Liver (tissue), 7 donors: ENCODE measurements at regions not wholly inside any gene's neighbourhood (a gene's known extent, or its start where the extent isn't known, plus 50 kb on each side); places are given as distances from the start of the nearest gene placed in this dataset.

Experiments used
- DNase-seq: peaks from one replicate; pipeline ENCODE4 v3.0.0-alpha.2; 2017; ENCODE audit warnings: low spot score
- H3K27ac ChIP-seq, 2 donors: one replicate each; pipeline ENCODE4 v1.7.0; 2013; ENCODE audit warnings: inconsistent platforms in 2 of 2, low read length in 2 of 2, control low read depth in 1 of 2, low read depth in 1 of 2, mild to moderate bottlenecking in 1 of 2
- H3K27me3 ChIP-seq, 4 donors: one replicate each; pipeline versions ENCODE4 v1.6.1 to v1.7.0; 2013; ENCODE audit warnings: low read length in 3 of 4, inconsistent platforms in 1 of 4, mild to moderate bottlenecking in 1 of 4, moderate library complexity in 1 of 4; ENCODE audit not compliant: control insufficient read depth in 4 of 4, insufficient read depth in 4 of 4
- H3K36me3 ChIP-seq, 4 donors: one replicate each; pipeline versions ENCODE4 v1.6.1 to v1.7.0; 2013; ENCODE audit warnings: low read length in 3 of 4, mild to moderate bottlenecking in 3 of 4, low read depth in 1 of 4, moderate library complexity in 1 of 4; ENCODE audit not compliant: control insufficient read depth in 4 of 4, insufficient read depth in 3 of 4
- H3K4me1 ChIP-seq, 4 donors: one replicate each; pipeline versions ENCODE4 v1.6.1 to v1.7.0; 2013; ENCODE audit warnings: low read length in 3 of 4, mild to moderate bottlenecking in 3 of 4, moderate library complexity in 1 of 4; ENCODE audit not compliant: control insufficient read depth in 4 of 4, insufficient read depth in 4 of 4
- H3K4me3 ChIP-seq, 3 donors: one replicate each; pipeline versions ENCODE4 v1.6.1 to v1.7.0; 2013; ENCODE audit warnings: low read length in 3 of 3, control low read depth in 1 of 3, low read depth in 1 of 3, mild to moderate bottlenecking in 1 of 3
- H3K9ac ChIP-seq, 2 donors: one replicate each; pipeline ENCODE4 v1.7.0; 2013; ENCODE audit warnings: low read length in 2 of 2, mild to moderate bottlenecking in 2 of 2, moderate library complexity in 2 of 2, control low read depth in 1 of 2, low read depth in 1 of 2
- H3K9me3 ChIP-seq, 4 donors: one replicate each; pipeline versions ENCODE4 v1.6.1 to v1.7.0; 2013; ENCODE audit warnings: low read length in 3 of 4; ENCODE audit not compliant: control insufficient read depth in 4 of 4
- ATF3 ChIP-seq: IDR thresholded peaks from 2 replicates; pipeline ENCODE4 v1.6.1; 2016; ENCODE audit warnings: antibody characterized with exemption
- EGR1 ChIP-seq, 2 donors: IDR thresholded peaks; 2 replicates each; pipeline ENCODE4 v1.6.1; 2016 to 2018; ENCODE audit warnings: antibody characterized with exemption in 2 of 2, low read depth in 2 of 2
- FOXA1 ChIP-seq: IDR thresholded peaks from 2 replicates; pipeline ENCODE4 v1.6.1; 2016; ENCODE audit warnings: antibody characterized with exemption
- FOXA2 ChIP-seq: IDR thresholded peaks from 2 replicates; pipeline ENCODE4 v1.6.1; 2016; ENCODE audit warnings: antibody characterized with exemption
- GABPA ChIP-seq, 2 donors: IDR thresholded peaks in 1 of 2; conservative IDR thresholded peaks in 1 of 2; 2 replicates each; pipeline ENCODE4 v1.6.1; 2016; ENCODE audit warnings: antibody characterized with exemption in 2 of 2, mild to moderate bottlenecking in 1 of 2, moderate library complexity in 1 of 2
- HNF4A ChIP-seq, 2 donors: conservative IDR thresholded peaks; 2 replicates each; pipeline ENCODE4 v1.6.1; 2016; ENCODE audit warnings: antibody characterized with exemption in 2 of 2, mild to moderate bottlenecking in 2 of 2
- HNF4G ChIP-seq: IDR thresholded peaks from 2 replicates; pipeline ENCODE4 v1.6.1; 2016; ENCODE audit warnings: antibody characterized with exemption
- JUND ChIP-seq, 2 donors: IDR thresholded peaks; 2 replicates each; pipeline ENCODE4 v1.6.1; 2016; ENCODE audit warnings: antibody characterized with exemption in 2 of 2
- MAX ChIP-seq: IDR thresholded peaks from 2 replicates; pipeline ENCODE4 v1.6.1; 2016; ENCODE audit warnings: antibody characterized with exemption
- NR2F2 ChIP-seq: IDR thresholded peaks from 2 replicates; pipeline ENCODE4 v1.6.1; 2016; ENCODE audit warnings: antibody characterized with exemption
- RAD21 ChIP-seq, 2 donors: IDR thresholded peaks; 2 replicates each; pipeline ENCODE4 v1.6.1; 2016; ENCODE audit warnings: antibody characterized with exemption in 2 of 2, mild to moderate bottlenecking in 2 of 2
- REST ChIP-seq: IDR thresholded peaks from 2 replicates; pipeline ENCODE4 v1.6.1; 2016; ENCODE audit warnings: antibody characterized with exemption, mild to moderate bottlenecking
- RXRA ChIP-seq, 2 donors: IDR thresholded peaks; 2 replicates each; pipeline ENCODE4 v1.6.1; 2017 to 2018; ENCODE audit warnings: antibody characterized with exemption in 2 of 2, mild to moderate bottlenecking in 1 of 2
- SP1 ChIP-seq: IDR thresholded peaks from 2 replicates; pipeline ENCODE4 v1.6.1; 2018; ENCODE audit warnings: antibody characterized with exemption, mild to moderate bottlenecking
- TAF1 ChIP-seq: conservative IDR thresholded peaks from 2 replicates; pipeline ENCODE4 v1.6.1; 2016; ENCODE audit warnings: antibody characterized with exemption, mild to moderate bottlenecking
- YY1 ChIP-seq: IDR thresholded peaks from 2 replicates; pipeline ENCODE4 v1.6.1; 2016; ENCODE audit warnings: antibody characterized with exemption, mild to moderate bottlenecking
- ZBTB33 ChIP-seq: IDR thresholded peaks from 2 replicates; pipeline ENCODE4 v1.6.1; 2016; ENCODE audit warnings: antibody characterized with exemption
- WGBS: extraction: QIAGEN DNeasy Blood & Tissue Kit; methylation state at CpG from one replicate; pipeline ENCODE4 v1.1.7; 2013; 5-methylcytosine and 5-hydroxymethylcytosine counted together
- donor health status: healthy.
- donor health status: healthy.
- donor health status: healthy.
- donor health status: healthy.

GRCh38 chr11:19603771-19604170 lies 108.9 kb upstream of the NAV2 start:
- TF ChIP-seq SP1: no peak
- no peak for TF ChIP-seq NR2F2
- TF ChIP-seq RAD21 (IDR thresholded peaks at IDR 0.05): no peak
- no peak for TF ChIP-seq RXRA (IDR thresholded peaks at IDR 0.05)
- TF ChIP-seq FOXA2: no peak
- no peak for TF ChIP-seq JUND (IDR thresholded peaks at IDR 0.05)
- Histone ChIP-seq H3K27ac (no peak overlapping the region), H3K27me3 (no peaks in the 10 kb centered on the region), H3K36me3 (no peaks in the 10 kb centered on the region), H3K9ac (no peak overlapping the region), H3K9me3 (no peaks in the 10 kb centered on the region), H3K4me3 (no peak overlapping the region), H3K4me1 (no peaks in the 10 kb centered on the region)
- 97% methylated on average over 2 of the region's 2 CpGs for WGBS
- DNase-seq: no peak

- no peaks in the 10 kb centered on the region for H3K4me1 ChIP-seq
- no peak overlapping the region for H3K9ac ChIP-seq
- TF ChIP-seq FOXA2 (no peak), FOXA1 (no peak), MAX (no peak), HNF4A (conservative IDR thresholded peaks at IDR 0.05) (no peak), HNF4G (no peak), RAD21 (IDR thresholded peaks at IDR 0.05) (no peak), REST (no peak), TAF1 (no peak), ZBTB33 (no peak), SP1 (no peak), GABPA (IDR thresholded peaks at IDR 0.05 in 1 of 2, conservative IDR thresholded peaks at IDR 0.05 in 1 of 2) (no peak)
- H3K4me3 ChIP-seq: no peak overlapping the region
- no peak overlapping the region for H3K27ac ChIP-seq
- no peaks in the 10 kb centered on the region for H3K9me3 ChIP-seq
- no peaks in the 10 kb centered on the region for H3K36me3 ChIP-seq
- WGBS: 93% methylated on average over 6 of the region's 6 CpGs
- no peak for DNase-seq
- H3K27me3 ChIP-seq: no peaks in the 10 kb centered on the region
Observed at GRCh38 chr11:19602891-19603290, 109.7 kb upstream of the NAV2 start.

- Histone ChIP-seq H3K27me3 (no peaks in the 10 kb centered on the region), H3K9me3 (no peaks in the 10 kb centered on the region), H3K4me1 (no peaks in the 10 kb centered on the region), H3K4me3 (no peak overlapping the region), H3K9ac (no peak overlapping the region), H3K36me3 (no peaks in the 10 kb centered on the region), H3K27ac (no peak overlapping the region)
- TF ChIP-seq HNF4A (conservative IDR thresholded peaks at IDR 0.05): no peak
- no peak for TF ChIP-seq NR2F2
- no peak for TF ChIP-seq RAD21 (IDR thresholded peaks at IDR 0.05)
- no peak for TF ChIP-seq EGR1 (IDR thresholded peaks at IDR 0.05; ENCODE audit: low read depth in 2 of 2)
- TF ChIP-seq FOXA2: no peak
- no peak for TF ChIP-seq ATF3
- TF ChIP-seq YY1: no peak
- no peak for TF ChIP-seq MAX
- TF ChIP-seq SP1: no peak
- TF ChIP-seq HNF4G: no peak
- TF ChIP-seq TAF1: no peak
- no peak for TF ChIP-seq RXRA (IDR thresholded peaks at IDR 0.05)
- no peak for TF ChIP-seq JUND (IDR thresholded peaks at IDR 0.05)
- no peak for TF ChIP-seq GABPA (IDR thresholded peaks at IDR 0.05 in 1 of 2, conservative IDR thresholded peaks at IDR 0.05 in 1 of 2)
- no peak for DNase-seq
- WGBS: 92% methylated on average over 6 of the region's 6 CpGs
Observed at GRCh38 chr11:19602406-19602805, 110.2 kb upstream of the NAV2 start.
